CD4-positive, alpha-beta T cell (primary cell): ENCODE measurements at regions not wholly inside any gene's neighbourhood (a gene's known extent, or its start where the extent isn't known, plus 50 kb on each side); places are given as distances from the start of the nearest gene placed in this dataset.

Experiments used
- ATAC-seq: fragments of 200-7000 bp; cut with Tn5 transposase; one replicate; pipeline ENCODE4 v1.10.0; 2022; ENCODE audit warnings: mild to moderate bottlenecking; ENCODE audit not compliant: poor library complexity
- CTCF ChIA-PET: fragments of 350-600 bp; sonication (Branson Sonifier 250); formaldehyde crosslinking; loops from one replicate; lab custom pipeline; 2021; ENCODE audit warnings: antibody characterized with exemption, inconsistent platforms; lab: Charles Lee
- POLR2A ChIA-PET: fragments of 350-600 bp; sonication (Branson Sonifier 250); formaldehyde crosslinking; loops from one replicate; lab custom pipeline; 2021; ENCODE audit warnings: antibody characterized with exemption, inconsistent platforms; lab: Charles Lee
- DNase-seq, 14 experiments: peaks; one replicate each; pipeline ENCODE4 v3.0.0-alpha.2; 2013 to 2020; ENCODE audit warnings: mixed read lengths in 2 of 14
- H3K27ac ChIP-seq, 2 donors: one replicate each; pipeline versions ENCODE4 v1.5.1 to v1.7.0; 2013; ENCODE audit warnings: low read length in 2 of 2, low read depth in 1 of 2, mild to moderate bottlenecking in 1 of 2
- H3K27me3 ChIP-seq, 2 experiments: 1 replicate in 1 of 2; 2 replicates in 1 of 2; pipeline versions ENCODE4 v1.6.1 to v1.7.0; 2013; ENCODE audit warnings: low read length in 2 of 2, control low read depth in 1 of 2, mild to moderate bottlenecking in 1 of 2, moderate library complexity in 1 of 2; ENCODE audit not compliant: insufficient read depth in 2 of 2, control insufficient read depth in 1 of 2
- H3K36me3 ChIP-seq: one replicate; pipeline ENCODE4 v1.6.1; 2013; ENCODE audit warnings: low read length, control low read depth; ENCODE audit not compliant: insufficient read depth
- H3K4me1 ChIP-seq: one replicate; pipeline ENCODE4 v1.6.1; 2013; ENCODE audit warnings: low read length, control low read depth; ENCODE audit not compliant: insufficient read depth
- H3K4me3 ChIP-seq: one replicate; pipeline ENCODE4 v1.5.1; 2013; ENCODE audit warnings: mild to moderate bottlenecking, low read length, moderate library complexity
- H3K9me3 ChIP-seq, 2 experiments: 1 replicate in 1 of 2; 2 replicates in 1 of 2; pipeline versions ENCODE4 v1.6.1 to v1.7.0; 2013; ENCODE audit warnings: low read length in 2 of 2, mild to moderate bottlenecking in 2 of 2, control low read depth in 1 of 2, moderate library complexity in 1 of 2; ENCODE audit not compliant: control insufficient read depth in 1 of 2, insufficient read depth in 1 of 2
- H3K27ac Mint-ChIP-seq: one replicate; pipeline ENCODE4 v1.8.0; 2020; ENCODE audit warnings: mixed read lengths
- H3K27me3 Mint-ChIP-seq: one replicate; pipeline ENCODE4 v1.8.0; 2021; ENCODE audit warnings: mixed read lengths
- H3K36me3 Mint-ChIP-seq: one replicate; pipeline ENCODE4 v1.8.0; 2021; ENCODE audit warnings: low read depth, mixed read lengths
- H3K4me1 Mint-ChIP-seq: one replicate; pipeline ENCODE4 v1.8.0; 2021; ENCODE audit warnings: low read depth, mixed read lengths
- H3K4me3 Mint-ChIP-seq: one replicate; pipeline ENCODE4 v1.8.0; 2020; ENCODE audit warnings: mild to moderate bottlenecking, mixed read lengths
- H3K9me3 Mint-ChIP-seq: one replicate; pipeline ENCODE4 v1.8.0; 2020; ENCODE audit warnings: mixed read lengths
- CTCF ChIP-seq: fragments of 200-600 bp; IDR thresholded peaks from one replicate; pipeline ENCODE4 v1.8.0; 2022; ENCODE audit warnings: antibody characterized with exemption, mild to moderate bottlenecking
- intact Hi-C, 2 experiments: fragments of 100-400 bp; cut with DNase I in 1 of 2; cut with micrococcal nuclease in 1 of 2; formaldehyde crosslinking; loops; one replicate each; pipeline versions ENCODE4 v1.15.1 to v1.9.0; 2023 to 2025; cut with DNase I, micrococcal nuclease

GRCh38 chr10:76763376-76763775 lies 874.2 kb downstream of the KCNMA1 start:
- Histone ChIP-seq H3K27ac (no peak overlapping the region), H3K27me3 (no peaks in the 10 kb centered on the region), H3K4me1 (no peaks in the 10 kb centered on the region), H3K4me3 (no peak overlapping the region), H3K36me3 (no peaks in the 10 kb centered on the region), H3K9me3 (peaks cover 0 to 7% of the 10 kb centered on the region in 2 experiments)
- no peaks in the 10 kb centered on the region for H3K4me1 Mint-ChIP-seq
- H3K27me3 Mint-ChIP-seq, result no peaks in the 10 kb centered on the region
- TF ChIP-seq CTCF, result no peak
- H3K36me3 Mint-ChIP-seq, result no peaks in the 10 kb centered on the region
- DNase-seq (no peak), ATAC-seq (no peak)
- CTCF ChIA-PET, result no interaction called here
- peaks cover 3% of the 10 kb centered on the region for H3K9me3 Mint-ChIP-seq
- H3K27ac Mint-ChIP-seq, result no peak overlapping the region
- POLR2A ChIA-PET, result no interaction called here
- intact Hi-C loops, result no loop called here
- H3K4me3 Mint-ChIP-seq, result no peak overlapping the region

GRCh38 chr10:76759681-76760080 lies 877.9 kb downstream of the KCNMA1 start:
- H3K4me1 Mint-ChIP-seq, result no peaks in the 10 kb centered on the region
- H3K27me3 Mint-ChIP-seq, result no peaks in the 10 kb centered on the region
- no peak for ATAC-seq
- no peaks in the 10 kb centered on the region for H3K36me3 Mint-ChIP-seq
- Histone ChIP-seq H3K4me3 (no peak overlapping the region), H3K4me1 (no peaks in the 10 kb centered on the region), H3K27ac (no peak overlapping the region), H3K9me3 (no peaks in the 10 kb centered on the region), H3K36me3 (no peaks in the 10 kb centered on the region), H3K27me3 (no peaks in the 10 kb centered on the region)
- peaks cover 3% of the 10 kb centered on the region for H3K9me3 Mint-ChIP-seq
- no peak overlapping the region for H3K4me3 Mint-ChIP-seq
- POLR2A ChIA-PET, result no interaction called here
- CTCF ChIA-PET, result no interaction called here
- intact Hi-C loops, result no loop called here
- H3K27ac Mint-ChIP-seq, result no peak overlapping the region
- DNase-seq, result no peak
- TF ChIP-seq CTCF, result no peak

- Histone ChIP-seq H3K4me3 (no peak overlapping the region), H3K27me3 (no peaks in the 10 kb centered on the region), H3K36me3 (no peaks in the 10 kb centered on the region), H3K4me1 (no peaks in the 10 kb centered on the region), H3K27ac (no peak overlapping the region), H3K9me3 (peaks cover 0 to 5% of the 10 kb centered on the region in 2 experiments)
- ChIA-PET POLR2A (no interaction called here), CTCF (no interaction called here)
- H3K4me3 Mint-ChIP-seq, result no peak overlapping the region
- no peaks in the 10 kb centered on the region for H3K4me1 Mint-ChIP-seq
- no peaks in the 10 kb centered on the region for H3K27me3 Mint-ChIP-seq
- intact Hi-C loops, result no loop called here
- H3K27ac Mint-ChIP-seq, result no peak overlapping the region
- TF ChIP-seq CTCF, result no peak
- ATAC-seq, result no peak
- no peak for DNase-seq
- peaks cover 3% of the 10 kb centered on the region for H3K9me3 Mint-ChIP-seq
- H3K36me3 Mint-ChIP-seq, result no peaks in the 10 kb centered on the region
Observed at GRCh38 chr10:76743169-76743568, 894.4 kb downstream of the KCNMA1 start.
